ENCODE measurements at regions not wholly inside any gene's neighbourhood (a gene's known extent, or its start where the extent isn't known, plus 50 kb on each side); places are given as distances from the start of the nearest gene placed in this dataset.

- 65 to 70% methylated on average over 5 of the region's 5 CpGs for WGBS, 2 donors
- Histone ChIP-seq H3K27ac (ENCODE audit: low read depth in 2 of 2, low read length in 1 of 2) (no peak overlapping the region), H3K27me3 (ENCODE audit: control insufficient read depth in 1 of 2, insufficient read depth in 2 of 2, low read length in 2 of 2) (no peaks in the 10 kb centered on the region), H3K4me1 (ENCODE audit: control insufficient read depth in 2 of 2, insufficient read depth in 2 of 2, low read length in 1 of 2) (no peaks in the 10 kb centered on the region), H3K9me3 (ENCODE audit: control insufficient read depth in 2 of 2, insufficient read depth in 1 of 2, low read depth in 1 of 2, low read length in 1 of 2) (no peaks in the 10 kb centered on the region), H3K4me3 (ENCODE audit: low read depth in 1 of 2, low read length in 2 of 2) (no peak overlapping the region), H3K36me3 (ENCODE audit: control insufficient read depth in 2 of 2, insufficient read depth in 2 of 2, low read length in 1 of 2) (no peaks in the 10 kb centered on the region)
Measured at GRCh38 chr10:120132811-120133210, 240.3 kb downstream of the SEC23IP start.

GRCh38 chr10:120138689-120139088, 246.2 kb downstream of the SEC23IP start:
- 74 to 83% methylated on average over 3 of the region's 3 CpGs for WGBS, 2 donors
- no peaks in the 10 kb centered on the region for H3K9me3 ChIP-seq (ENCODE audit: control insufficient read depth in 2 of 2, insufficient read depth in 1 of 2, low read depth in 1 of 2, low read length in 1 of 2)
- no peaks in the 10 kb centered on the region for H3K27me3 ChIP-seq (ENCODE audit: control insufficient read depth in 1 of 2, insufficient read depth in 2 of 2, low read length in 2 of 2)
- H3K4me1 ChIP-seq (ENCODE audit: control insufficient read depth in 2 of 2, insufficient read depth in 2 of 2, low read length in 1 of 2): no peaks in the 10 kb centered on the region
- no peak overlapping the region for H3K4me3 ChIP-seq (ENCODE audit: low read depth in 1 of 2, low read length in 2 of 2)
- H3K36me3 ChIP-seq (ENCODE audit: control insufficient read depth in 2 of 2, insufficient read depth in 2 of 2, low read length in 1 of 2): no peaks in the 10 kb centered on the region
- H3K27ac ChIP-seq (ENCODE audit: low read depth in 2 of 2, low read length in 1 of 2): no peak overlapping the region

- H3K4me1 ChIP-seq (ENCODE audit: control insufficient read depth in 2 of 2, insufficient read depth in 2 of 2, low read length in 1 of 2): no peaks in the 10 kb centered on the region
- no peaks in the 10 kb centered on the region for H3K36me3 ChIP-seq (ENCODE audit: control insufficient read depth in 2 of 2, insufficient read depth in 2 of 2, low read length in 1 of 2)
- no peak overlapping the region for H3K27ac ChIP-seq (ENCODE audit: low read depth in 2 of 2, low read length in 1 of 2)
- H3K9me3 ChIP-seq (ENCODE audit: control insufficient read depth in 2 of 2, insufficient read depth in 1 of 2, low read depth in 1 of 2, low read length in 1 of 2): no peaks in the 10 kb centered on the region
- no peak overlapping the region for H3K4me3 ChIP-seq (ENCODE audit: low read depth in 1 of 2, low read length in 2 of 2)
- no peaks in the 10 kb centered on the region for H3K27me3 ChIP-seq (ENCODE audit: control insufficient read depth in 1 of 2, insufficient read depth in 2 of 2, low read length in 2 of 2)
- WGBS, 2 donors: 43 to 47% methylated on average over 5 of the region's 5 CpGs
Measured at GRCh38 chr10:120145107-120145506, 252.6 kb downstream of the SEC23IP start.

- no peaks in the 10 kb centered on the region for H3K4me1 ChIP-seq (ENCODE audit: control insufficient read depth in 2 of 2, insufficient read depth in 2 of 2, low read length in 1 of 2)
- H3K27me3 ChIP-seq (ENCODE audit: control insufficient read depth in 1 of 2, insufficient read depth in 2 of 2, low read length in 2 of 2): no peaks in the 10 kb centered on the region
- no peak overlapping the region for H3K27ac ChIP-seq (ENCODE audit: low read depth in 2 of 2, low read length in 1 of 2)
- WGBS, 2 donors: 52 to 61% methylated on average over 5 of the region's 5 CpGs
- H3K36me3 ChIP-seq (ENCODE audit: control insufficient read depth in 2 of 2, insufficient read depth in 2 of 2, low read length in 1 of 2): no peaks in the 10 kb centered on the region
- H3K4me3 ChIP-seq (ENCODE audit: low read depth in 1 of 2, low read length in 2 of 2): no peak overlapping the region
- H3K9me3 ChIP-seq (ENCODE audit: control insufficient read depth in 2 of 2, insufficient read depth in 1 of 2, low read depth in 1 of 2, low read length in 1 of 2): no peaks in the 10 kb centered on the region
Measured at GRCh38 chr10:120156614-120157274, 264.2 kb downstream of the SEC23IP start.

GRCh38 chr10:120161111-120161510, 268.6 kb downstream of the SEC23IP start:
- Histone ChIP-seq H3K36me3 (ENCODE audit: control insufficient read depth in 2 of 2, insufficient read depth in 2 of 2, low read length in 1 of 2) (no peaks in the 10 kb centered on the region), H3K4me3 (ENCODE audit: low read depth in 1 of 2, low read length in 2 of 2) (no peak overlapping the region), H3K9me3 (ENCODE audit: control insufficient read depth in 2 of 2, insufficient read depth in 1 of 2, low read depth in 1 of 2, low read length in 1 of 2) (no peaks in the 10 kb centered on the region), H3K27ac (ENCODE audit: low read depth in 2 of 2, low read length in 1 of 2) (no peak overlapping the region), H3K27me3 (ENCODE audit: control insufficient read depth in 1 of 2, insufficient read depth in 2 of 2, low read length in 2 of 2) (no peaks in the 10 kb centered on the region), H3K4me1 (ENCODE audit: control insufficient read depth in 2 of 2, insufficient read depth in 2 of 2, low read length in 1 of 2) (no peaks in the 10 kb centered on the region)
- 21 to 43% methylated on average over 1 of the region's 1 CpG for WGBS, 2 donors

- Histone ChIP-seq H3K9me3 (ENCODE audit: control insufficient read depth in 2 of 2, insufficient read depth in 1 of 2, low read depth in 1 of 2, low read length in 1 of 2) (no peaks in the 10 kb centered on the region), H3K4me3 (ENCODE audit: low read depth in 1 of 2, low read length in 2 of 2) (no peak overlapping the region), H3K36me3 (ENCODE audit: control insufficient read depth in 2 of 2, insufficient read depth in 2 of 2, low read length in 1 of 2) (no peaks in the 10 kb centered on the region), H3K27ac (ENCODE audit: low read depth in 2 of 2, low read length in 1 of 2) (no peak overlapping the region), H3K27me3 (ENCODE audit: control insufficient read depth in 1 of 2, insufficient read depth in 2 of 2, low read length in 2 of 2) (no peaks in the 10 kb centered on the region), H3K4me1 (ENCODE audit: control insufficient read depth in 2 of 2, insufficient read depth in 2 of 2, low read length in 1 of 2) (no peaks in the 10 kb centered on the region)
- 87 to 90% methylated on average over 4 of the region's 4 CpGs for WGBS, 2 donors
Measured at GRCh38 chr10:120162471-120162870, 269.9 kb downstream of the SEC23IP start.

GRCh38 chr10:120172356-120172755, 279.8 kb downstream of the SEC23IP start:
- Histone ChIP-seq H3K4me3 (ENCODE audit: low read depth in 1 of 2, low read length in 2 of 2) (no peak overlapping the region), H3K27me3 (ENCODE audit: control insufficient read depth in 1 of 2, insufficient read depth in 2 of 2, low read length in 2 of 2) (no peaks in the 10 kb centered on the region), H3K4me1 (ENCODE audit: control insufficient read depth in 2 of 2, insufficient read depth in 2 of 2, low read length in 1 of 2) (no peaks in the 10 kb centered on the region), H3K9me3 (ENCODE audit: control insufficient read depth in 2 of 2, insufficient read depth in 1 of 2, low read depth in 1 of 2, low read length in 1 of 2) (no peaks in the 10 kb centered on the region), H3K27ac (ENCODE audit: low read depth in 2 of 2, low read length in 1 of 2) (no peak overlapping the region), H3K36me3 (ENCODE audit: control insufficient read depth in 2 of 2, insufficient read depth in 2 of 2, low read length in 1 of 2) (no peaks in the 10 kb centered on the region)
- 63 to 68% methylated on average over 4 of the region's 4 CpGs for WGBS, 2 donors

- no peaks in the 10 kb centered on the region for H3K36me3 ChIP-seq (ENCODE audit: control insufficient read depth in 2 of 2, insufficient read depth in 2 of 2, low read length in 1 of 2)
- H3K27me3 ChIP-seq (ENCODE audit: control insufficient read depth in 1 of 2, insufficient read depth in 2 of 2, low read length in 2 of 2): no peaks in the 10 kb centered on the region
- no peaks in the 10 kb centered on the region for H3K4me1 ChIP-seq (ENCODE audit: control insufficient read depth in 2 of 2, insufficient read depth in 2 of 2, low read length in 1 of 2)
- no peak overlapping the region for H3K27ac ChIP-seq (ENCODE audit: low read depth in 2 of 2, low read length in 1 of 2)
- no peak overlapping the region for H3K4me3 ChIP-seq (ENCODE audit: low read depth in 1 of 2, low read length in 2 of 2)
- 35 to 59% methylated on average over 1 of the region's 1 CpG for WGBS, 2 donors
- H3K9me3 ChIP-seq (ENCODE audit: control insufficient read depth in 2 of 2, insufficient read depth in 1 of 2, low read depth in 1 of 2, low read length in 1 of 2): no peaks in the 10 kb centered on the region
Measured at GRCh38 chr10:120174491-120174890, 282.0 kb downstream of the SEC23IP start.

- Histone ChIP-seq H3K27ac (ENCODE audit: low read depth in 2 of 2, low read length in 1 of 2) (no peak overlapping the region), H3K4me1 (ENCODE audit: control insufficient read depth in 2 of 2, insufficient read depth in 2 of 2, low read length in 1 of 2) (no peaks in the 10 kb centered on the region), H3K4me3 (ENCODE audit: low read depth in 1 of 2, low read length in 2 of 2) (no peak overlapping the region), H3K36me3 (ENCODE audit: control insufficient read depth in 2 of 2, insufficient read depth in 2 of 2, low read length in 1 of 2) (no peaks in the 10 kb centered on the region), H3K27me3 (ENCODE audit: control insufficient read depth in 1 of 2, insufficient read depth in 2 of 2, low read length in 2 of 2) (no peaks in the 10 kb centered on the region), H3K9me3 (ENCODE audit: control insufficient read depth in 2 of 2, insufficient read depth in 1 of 2, low read depth in 1 of 2, low read length in 1 of 2) (no peaks in the 10 kb centered on the region)
- WGBS, 2 donors: 87 to 89% methylated on average over 10 of the region's 10 CpGs
Measured at GRCh38 chr10:120177330-120177729, 279.7 kb upstream of the PLPP4 start.

- Histone ChIP-seq H3K4me1 (ENCODE audit: control insufficient read depth in 2 of 2, insufficient read depth in 2 of 2, low read length in 1 of 2) (no peaks in the 10 kb centered on the region), H3K36me3 (ENCODE audit: control insufficient read depth in 2 of 2, insufficient read depth in 2 of 2, low read length in 1 of 2) (no peaks in the 10 kb centered on the region), H3K4me3 (ENCODE audit: low read depth in 1 of 2, low read length in 2 of 2) (no peak overlapping the region), H3K27me3 (ENCODE audit: control insufficient read depth in 1 of 2, insufficient read depth in 2 of 2, low read length in 2 of 2) (no peaks in the 10 kb centered on the region), H3K27ac (ENCODE audit: low read depth in 2 of 2, low read length in 1 of 2) (no peak overlapping the region), H3K9me3 (ENCODE audit: control insufficient read depth in 2 of 2, insufficient read depth in 1 of 2, low read depth in 1 of 2, low read length in 1 of 2) (peaks cover 0 to 1% of the 10 kb centered on the region in 2 donors)
- WGBS, 2 donors: 80 to 81% methylated on average over 3 of the region's 3 CpGs
Measured at GRCh38 chr10:120180160-120180559, 276.9 kb upstream of the PLPP4 start.

Data from esophagus (tissue), 2 donors.